NCI-H146 treated with DMSO at 0.1 percent for 48 hours (cell line): ENCODE measurements at regions not wholly inside any gene's neighbourhood (a gene's known extent, or its start where the extent isn't known, plus 50 kb on each side); places are given as distances from the start of the nearest gene placed in this dataset.
"Not testable (repeated sequence)": the region's sequence is repeated elsewhere in the genome, so short reads cannot be mapped to it uniquely, and the experiment has no call there.

Experiments used
- DNase-seq: peaks from one replicate; lab custom pipeline; 2025; ENCODE audit not compliant: unreplicated experiment; lab: John Stamatoyannopoulos, UW

GRCh38 chr4:25474690-25475089 lies 97.6 kb downstream of the ANAPC4 start:
- DNase-seq = no peak

GRCh38 chr4:25477221-25477620 lies 100.2 kb downstream of the ANAPC4 start:
- no peak for DNase-seq

GRCh38 chr4:25481648-25482047 lies 104.6 kb downstream of the ANAPC4 start:
- DNase-seq = no peak

- DNase-seq = peak; percentile 35
These were observed 107.2 kb downstream of the ANAPC4 start for GRCh38 chr4:25484243-25484721.

- no peak for DNase-seq
These were observed 108.0 kb downstream of the ANAPC4 start for GRCh38 chr4:25485104-25485503.

- no peak for DNase-seq
These were observed 109.1 kb downstream of the ANAPC4 start for GRCh38 chr4:25486171-25486570.

- DNase-seq = no peak
These were observed 110.1 kb downstream of the ANAPC4 start for GRCh38 chr4:25487155-25487554.

- DNase-seq = no peak
These were observed 112.3 kb downstream of the ANAPC4 start for GRCh38 chr4:25489253-25489797.

GRCh38 chr4:25493466-25493865 lies 116.4 kb downstream of the ANAPC4 start:
- no peak for DNase-seq

GRCh38 chr4:25494166-25494565 lies 117.1 kb downstream of the ANAPC4 start:
- DNase-seq = no peak

- DNase-seq = peak; percentile 71
These were observed 123.7 kb downstream of the ANAPC4 start for GRCh38 chr4:25500626-25501316.

- DNase-seq = no peak
These were observed 125.1 kb downstream of the ANAPC4 start for GRCh38 chr4:25502115-25502514.

GRCh38 chr4:25503779-25504178 lies 126.7 kb downstream of the ANAPC4 start:
- DNase-seq = no peak

GRCh38 chr4:25504932-25505636 lies 128.0 kb downstream of the ANAPC4 start:
- no peak for DNase-seq

- no peak for DNase-seq
These were observed 128.6 kb downstream of the ANAPC4 start for GRCh38 chr4:25505637-25505991.

GRCh38 chr4:25506032-25506571 lies 129.0 kb downstream of the ANAPC4 start:
- no peak for DNase-seq

GRCh38 chr4:25509646-25510045 lies 132.6 kb downstream of the ANAPC4 start:
- DNase-seq = peak; percentile 9

GRCh38 chr4:25511823-25512222 lies 134.8 kb downstream of the ANAPC4 start:
- not testable (repeated sequence) for DNase-seq

- no peak for DNase-seq
These were observed 136.8 kb downstream of the ANAPC4 start for GRCh38 chr4:25513814-25514213.

GRCh38 chr4:25523405-25523804 lies 132.2 kb upstream of the SLC34A2 start:
- DNase-seq = no peak

- no peak for DNase-seq
These were observed 131.0 kb upstream of the SLC34A2 start for GRCh38 chr4:25524663-25525062.

GRCh38 chr4:25525896-25526295 lies 129.8 kb upstream of the SLC34A2 start:
- DNase-seq = no peak
